Breast epithelium (tissue), 4 donors: ENCODE measurements at regions not wholly inside any gene's neighbourhood (a gene's known extent, or its start where the extent isn't known, plus 50 kb on each side); places are given as distances from the start of the nearest gene placed in this dataset.
A peak's percentile ranks its signal among the peaks of the same experiment; 100 is the strongest.

Source experiments
- DNase-seq, 2 donors: peaks; one replicate each; pipeline ENCODE4 v3.0.0-alpha.2; 2019; ENCODE audit warnings: low spot score in 2 of 2
- H3K27ac ChIP-seq, 2 donors: fragments of 200-600 bp; sonication (generic) in 1 of 2; one replicate each; pipeline ENCODE4 v1.5.1; 2016 to 2019; ENCODE audit warnings: mild to moderate bottlenecking in 1 of 2
- H3K27me3 ChIP-seq, 2 donors: fragments of 200-600 bp; sonication (generic) in 1 of 2; one replicate each; pipeline versions ENCODE4 v1.5.1 to v1.6.0; 2017 to 2019; ENCODE audit warnings: control low read depth in 1 of 2, mild to moderate bottlenecking in 1 of 2
- H3K36me3 ChIP-seq: fragments of 200-600 bp; one replicate; pipeline ENCODE4 v1.5.1; 2019
- H3K4me1 ChIP-seq, 2 donors: fragments of 200-600 bp; sonication (generic); one replicate each; pipeline ENCODE4 v1.5.1; 2016 to 2019; ENCODE audit warnings: control low read depth in 1 of 2
- H3K4me3 ChIP-seq, 3 donors: fragments of 200-600 bp; sonication (generic); 1 replicate in 2 of 3; 2 replicates in 1 of 3; pipeline ENCODE4 v1.5.1; 2016 to 2019; ENCODE audit warnings: mild to moderate bottlenecking in 3 of 3, moderate library complexity in 2 of 3
- H3K9me3 ChIP-seq, 2 donors: fragments of 200-600 bp; sonication (generic) in 1 of 2; one replicate each; pipeline ENCODE4 v1.5.1; 2016 to 2019; ENCODE audit warnings: control low read depth in 1 of 2
- CTCF ChIP-seq, 3 donors: fragments of 450-650 bp; IDR thresholded peaks; one replicate each; pipeline ENCODE4 v1.5.1; 2016 to 2017; ENCODE audit warnings: antibody characterized with exemption in 3 of 3, mild to moderate bottlenecking in 3 of 3, moderate library complexity in 3 of 3
- POLR2A ChIP-seq: fragments of 450-650 bp; IDR thresholded peaks from one replicate; pipeline ENCODE4 v1.6.1; 2016; ENCODE audit warnings: antibody characterized with exemption, mild to moderate bottlenecking, moderate library complexity
- POLR2AphosphoS5 ChIP-seq, 3 donors: sonication (generic); formaldehyde crosslinking; IDR thresholded peaks; one replicate each; pipeline ENCODE4 v1.6.1; 2017; ENCODE audit warnings: antibody characterized with exemption in 3 of 3
- intact Hi-C: fragments of 100-400 bp; cut with DNase I; formaldehyde crosslinking; loops from one replicate; pipeline ENCODE4 v1.15.1; 2023; ENCODE audit warnings: low total_unique reads

DNA sequence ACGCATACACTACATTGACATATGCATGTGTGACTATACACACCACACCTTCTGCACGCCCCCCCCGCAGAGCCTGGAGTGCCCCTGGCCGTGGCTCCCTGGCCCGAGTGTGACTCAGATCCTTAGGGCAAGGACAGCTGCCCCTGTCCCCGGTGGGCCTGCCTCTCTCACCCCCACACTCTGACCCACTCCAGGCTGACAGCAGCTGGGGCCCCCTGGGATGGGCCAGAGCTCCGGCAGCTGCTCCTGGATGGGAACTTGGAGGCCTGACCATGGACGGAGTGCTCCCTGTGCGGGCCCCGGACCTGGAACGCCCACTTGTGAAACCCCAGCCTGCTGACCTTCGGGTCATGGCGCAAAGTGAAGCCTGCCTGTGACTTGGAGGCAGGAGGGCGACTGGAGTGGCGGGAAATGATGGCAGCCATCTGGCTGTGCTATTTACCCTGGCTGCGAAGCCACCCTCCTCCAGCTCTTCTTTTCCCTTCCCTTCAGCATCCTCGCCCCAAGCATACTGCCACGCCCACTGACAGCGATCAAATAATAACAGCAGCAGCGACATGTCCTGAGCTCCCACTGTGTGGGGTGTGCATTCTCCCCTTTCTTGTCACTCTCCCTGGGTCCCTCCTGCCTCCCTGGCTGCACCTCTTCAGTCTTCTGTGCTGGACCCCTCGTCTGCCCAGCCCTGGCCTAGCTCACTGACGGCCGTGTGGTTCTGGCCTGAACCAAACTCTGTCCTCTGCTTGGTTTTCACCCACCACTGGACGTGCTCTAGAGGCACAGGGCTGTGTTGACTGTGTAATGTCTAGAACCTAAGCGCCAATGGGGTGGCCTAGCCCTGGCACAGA is 90.7 kb upstream of the MEF2A start:
- Histone ChIP-seq H3K27ac (no peak overlapping the region), H3K4me1 (no peaks in the 10 kb centered on the region), H3K4me3 (no peak overlapping the region), H3K36me3 (no peaks in the 10 kb centered on the region), H3K9me3 (no peaks in the 10 kb centered on the region), H3K27me3 (no peaks in the 10 kb centered on the region)
- no peak for TF ChIP-seq POLR2AphosphoS5 (IDR thresholded peaks at IDR 0.05)
- no peak for TF ChIP-seq CTCF (IDR thresholded peaks at IDR 0.05)
- no peak for TF ChIP-seq POLR2A
- intact Hi-C loops: no loop called here
- no peak for DNase-seq

DNA sequence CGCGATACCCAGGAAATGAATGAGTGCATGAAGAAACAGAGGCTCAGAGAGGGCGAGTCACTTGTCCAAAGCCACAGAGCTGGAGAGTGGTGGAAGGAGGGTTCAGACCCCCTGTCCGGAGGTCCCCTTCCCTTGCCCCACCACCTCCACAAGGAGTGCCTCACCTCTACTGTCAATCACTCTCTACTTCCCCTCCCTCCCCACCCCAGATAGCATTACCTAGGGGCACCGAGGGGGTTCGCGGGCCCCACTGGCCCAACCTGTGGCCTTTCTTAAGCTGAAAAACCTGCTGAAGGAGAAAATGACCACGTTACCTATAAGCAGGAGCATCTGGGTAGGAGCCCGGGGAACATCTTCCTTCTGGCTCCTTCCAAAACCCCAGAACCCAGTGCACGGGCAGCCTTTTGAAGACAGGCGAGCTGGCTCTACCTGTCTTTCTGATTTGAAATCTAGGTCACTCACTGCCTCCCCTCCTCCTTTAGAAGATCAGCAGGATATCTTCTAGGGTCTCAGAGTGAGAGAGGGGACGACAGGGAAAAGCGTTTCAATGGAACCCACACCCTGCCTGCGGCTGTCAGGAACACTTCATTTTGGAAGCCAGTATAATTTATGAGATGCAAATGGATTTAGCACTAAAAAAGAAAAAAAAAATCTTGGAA is 89.9 kb upstream of the MEF2A start:
- Histone ChIP-seq H3K9me3 (no peaks in the 10 kb centered on the region), H3K27me3 (no peaks in the 10 kb centered on the region), H3K4me1 (no peaks in the 10 kb centered on the region), H3K36me3 (no peaks in the 10 kb centered on the region), H3K27ac (peak overlapping the region in 1 of 2 donors; percentile 79), H3K4me3 (no peak overlapping the region)
- no peak for TF ChIP-seq POLR2A
- TF ChIP-seq POLR2AphosphoS5 (IDR thresholded peaks at IDR 0.05): no peak
- TF ChIP-seq CTCF (IDR thresholded peaks at IDR 0.05): no peak
- intact Hi-C loops: no loop called here
- no peak for DNase-seq

DNA sequence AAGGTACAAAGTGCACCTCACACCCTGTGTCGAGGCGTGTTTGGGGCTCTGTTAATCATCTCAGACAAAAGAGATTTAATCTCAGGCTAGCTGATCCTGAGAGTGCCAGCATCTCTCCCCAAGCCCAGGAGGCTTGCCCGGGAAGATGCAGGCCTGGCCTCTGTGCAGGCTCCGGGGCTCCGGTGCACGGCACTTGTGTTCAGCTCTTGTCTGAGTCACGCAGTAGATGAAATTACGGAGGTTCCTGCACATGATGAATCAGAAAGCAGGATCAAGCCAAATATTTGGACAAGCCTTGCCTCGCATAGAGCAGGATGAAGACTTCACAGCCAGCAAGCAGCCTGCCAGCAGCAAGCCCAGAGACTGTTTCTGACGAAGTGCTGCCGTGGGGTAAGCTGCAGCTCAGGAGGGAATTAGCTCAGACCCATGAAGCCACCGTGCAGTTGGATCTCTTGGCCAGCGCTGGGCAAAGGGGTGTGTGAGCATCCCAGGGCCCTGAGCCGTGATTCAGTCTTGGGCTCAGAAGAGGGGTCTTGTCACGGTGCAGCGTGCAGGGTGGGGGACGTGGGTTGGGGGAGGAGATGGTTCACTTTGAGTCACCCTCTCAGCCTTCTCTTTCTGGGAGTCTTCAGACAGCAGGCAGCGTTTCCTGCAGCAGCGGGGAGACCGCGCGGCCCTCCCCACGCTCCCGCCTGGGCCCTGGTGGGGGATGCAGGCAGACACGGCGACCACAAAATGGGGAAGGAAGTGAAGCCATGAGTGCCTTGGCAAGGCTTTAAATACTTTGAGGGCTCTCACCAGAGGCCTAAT is 89.2 kb upstream of the MEF2A start:
- no peaks in the 10 kb centered on the region for H3K9me3 ChIP-seq
- H3K4me1 ChIP-seq: no peaks in the 10 kb centered on the region
- peak in 1 of 2 donors; percentile 57 for DNase-seq
- H3K4me3 ChIP-seq: peak overlapping the region in 1 of 3 donors; percentile 25
- no peaks in the 10 kb centered on the region for H3K27me3 ChIP-seq
- intact Hi-C loops: no loop called here
- TF ChIP-seq POLR2AphosphoS5 (IDR thresholded peaks at IDR 0.05) (peak in 1 of 3 donors; percentile 39), POLR2A (no peak), CTCF (IDR thresholded peaks at IDR 0.05) (no peak)
- no peaks in the 10 kb centered on the region for H3K36me3 ChIP-seq
- H3K27ac ChIP-seq: peak overlapping the region; percentile 48 to 79

DNA sequence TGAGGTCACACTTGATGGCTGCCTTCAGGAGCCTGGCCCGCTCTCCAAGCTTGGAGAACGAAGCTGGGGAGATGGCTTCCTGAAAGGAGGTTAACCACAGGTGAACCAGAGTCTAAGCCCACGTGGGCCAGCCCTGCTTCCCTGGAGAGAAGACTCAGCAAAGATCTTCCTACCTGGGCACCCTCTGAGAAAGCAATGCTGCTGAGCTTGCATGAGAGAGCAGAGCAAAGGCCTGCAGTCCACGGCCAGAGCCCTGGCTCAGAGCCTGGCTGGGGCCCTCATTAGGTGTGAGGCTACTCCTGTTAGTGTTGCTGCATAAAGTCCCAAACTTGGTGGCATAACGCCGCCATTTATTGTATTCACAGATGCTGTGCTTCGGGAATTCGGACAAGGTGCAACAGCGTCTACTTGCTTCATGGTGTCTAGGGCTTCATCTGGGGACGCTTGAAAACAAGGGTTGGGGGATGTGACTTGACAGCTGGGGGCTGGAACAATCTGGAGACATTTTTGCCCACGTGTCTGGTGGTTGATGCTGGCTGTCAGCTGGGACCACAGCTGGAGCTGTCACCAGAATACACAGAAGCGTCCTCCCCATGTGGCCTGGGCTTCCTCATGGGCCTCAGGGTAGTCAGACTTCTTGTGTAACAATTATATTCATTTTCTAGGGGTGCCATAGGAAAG is 87.9 kb upstream of the MEF2A start:
- Histone ChIP-seq H3K4me3 (no peak overlapping the region), H3K27me3 (no peaks in the 10 kb centered on the region), H3K36me3 (no peaks in the 10 kb centered on the region), H3K9me3 (no peaks in the 10 kb centered on the region), H3K27ac (no peak overlapping the region), H3K4me1 (no peaks in the 10 kb centered on the region)
- intact Hi-C loops: no loop called here
- DNase-seq: no peak
- TF ChIP-seq POLR2A (no peak), POLR2AphosphoS5 (IDR thresholded peaks at IDR 0.05) (no peak), CTCF (IDR thresholded peaks at IDR 0.05) (no peak)
